GM12874 (cell line): ENCODE measurements at regions not wholly inside any gene's neighbourhood (a gene's known extent, or its start where the extent isn't known, plus 50 kb on each side); places are given as distances from the start of the nearest gene placed in this dataset.

ENCODE experiments used
- CTCF ChIP-seq: IDR thresholded peaks from 2 replicates; pipeline ENCODE4 v1.5.1; 2011; ENCODE audit warnings: low read depth, mild to moderate bottlenecking, control low read depth, low read length, moderate library complexity; ENCODE audit not compliant: insufficient read depth

DNA sequence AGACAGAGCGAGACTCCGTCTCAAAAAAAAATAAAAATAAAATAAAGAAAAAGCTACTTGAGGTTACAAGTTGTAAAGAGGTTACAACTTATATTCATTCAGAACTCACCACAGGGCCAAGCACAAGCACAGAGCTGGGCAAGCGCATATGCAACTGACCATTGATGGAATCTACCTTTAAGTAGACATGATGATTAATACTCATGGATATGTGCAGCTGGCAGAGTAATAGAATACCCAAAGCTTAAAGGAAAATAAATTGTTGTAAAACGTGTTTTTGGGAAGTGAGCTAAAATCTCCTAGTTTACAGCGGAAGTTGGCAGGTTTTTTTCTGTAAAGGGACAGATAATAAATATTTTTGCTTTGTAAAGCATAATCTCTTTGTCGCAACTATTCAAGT lies 111.6 kb downstream of the TMEM168 start:
- no peak for TF ChIP-seq CTCF

- TF ChIP-seq CTCF, result no peak
These were observed 97.9 kb downstream of the TMEM168 start for GRCh38 chr7:112692333-112692732.

DNA sequence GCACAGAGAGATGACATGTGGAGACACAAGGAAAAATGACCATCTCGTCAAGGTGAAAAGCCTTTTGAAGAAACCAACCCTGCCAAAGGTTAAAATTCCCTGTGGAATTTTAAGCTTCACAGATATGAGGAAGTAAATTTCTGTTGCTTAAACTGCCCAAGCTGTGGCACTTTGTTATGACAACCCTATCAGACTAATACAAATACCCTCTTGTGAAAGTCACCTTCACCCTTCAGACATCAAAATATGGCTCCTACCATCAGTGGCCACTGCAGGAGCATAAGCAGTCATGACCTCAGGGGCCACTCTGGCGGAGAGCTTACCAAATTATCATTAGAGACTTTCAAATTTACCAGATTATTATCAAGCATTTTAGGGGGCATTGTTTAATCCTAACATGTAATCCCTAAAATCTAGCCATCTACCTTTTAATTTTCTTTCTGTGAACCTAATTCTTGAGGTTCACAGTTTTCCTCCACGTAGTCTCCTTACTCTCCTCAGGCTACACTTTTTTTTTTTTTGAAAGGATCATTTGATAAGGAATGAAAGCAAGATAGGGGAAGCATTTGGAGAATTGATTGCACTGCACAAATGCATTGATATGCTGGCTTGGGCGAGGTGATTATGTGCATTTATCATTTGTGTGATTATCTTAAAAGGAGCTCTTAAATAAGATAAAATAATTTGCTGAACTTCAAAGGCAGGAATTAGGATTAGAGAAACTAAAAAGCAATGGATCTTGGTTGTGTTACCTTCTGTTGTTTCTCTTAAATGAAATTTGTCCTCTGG lies 90.3 kb downstream of the TMEM168 start:
- no peak for TF ChIP-seq CTCF

DNA sequence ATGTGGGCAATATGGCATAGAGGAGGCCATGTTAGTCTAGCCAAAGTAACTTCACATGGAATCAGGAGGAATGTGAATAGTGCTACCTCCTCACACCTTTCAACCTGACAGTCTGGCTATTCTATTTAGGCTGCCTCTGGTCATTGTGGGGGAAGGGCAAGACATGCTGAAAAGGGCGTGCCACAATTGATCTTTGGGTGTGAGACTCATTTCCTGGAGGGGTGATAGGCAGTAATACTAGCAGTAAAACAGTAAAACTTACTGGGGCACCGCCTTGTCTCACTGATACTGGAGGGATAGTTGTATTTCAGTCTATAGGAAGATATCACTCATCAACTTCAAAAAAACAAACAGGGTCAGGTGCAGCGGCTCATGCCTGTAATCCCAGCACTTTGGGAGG lies 88.7 kb downstream of the TMEM168 start:
- no peak for TF ChIP-seq CTCF

DNA sequence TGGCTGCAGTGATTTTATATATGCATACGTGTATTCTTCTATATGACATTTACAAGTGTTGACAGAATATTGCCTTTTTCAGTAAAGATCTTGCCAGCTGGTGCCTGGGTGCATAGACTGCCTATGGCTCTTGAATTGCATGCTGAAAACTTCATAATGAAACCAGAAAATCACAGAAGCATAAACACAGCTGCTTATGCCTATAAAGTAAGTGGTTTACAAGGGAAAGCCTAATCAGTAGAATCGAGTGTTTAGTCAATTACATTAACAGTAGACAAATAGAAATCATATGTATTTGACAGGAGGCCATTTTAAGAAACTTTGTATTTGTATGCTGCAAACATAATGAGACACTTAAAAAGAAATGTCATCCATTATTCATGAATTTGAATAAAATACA lies 82.5 kb downstream of the TMEM168 start:
- TF ChIP-seq CTCF, result no peak

- no peak for TF ChIP-seq CTCF
These were observed 82.0 kb downstream of the TMEM168 start for GRCh38 chr7:112708236-112708635.
